TTC549 (cell line): ENCODE measurements at regions not wholly inside any gene's neighbourhood (a gene's known extent, or its start where the extent isn't known, plus 50 kb on each side); places are given as distances from the start of the nearest gene placed in this dataset.
"Not testable (repeated sequence)": the region's sequence is repeated elsewhere in the genome, so short reads cannot be mapped to it uniquely, and the experiment has no call there.

Experiments
- FAIRE-seq: peaks from 2 replicates; lab custom pipeline; 2012; peaks lifted over from hg19 to GRCh38; lab: Jason Lieb, UNC

DNA sequence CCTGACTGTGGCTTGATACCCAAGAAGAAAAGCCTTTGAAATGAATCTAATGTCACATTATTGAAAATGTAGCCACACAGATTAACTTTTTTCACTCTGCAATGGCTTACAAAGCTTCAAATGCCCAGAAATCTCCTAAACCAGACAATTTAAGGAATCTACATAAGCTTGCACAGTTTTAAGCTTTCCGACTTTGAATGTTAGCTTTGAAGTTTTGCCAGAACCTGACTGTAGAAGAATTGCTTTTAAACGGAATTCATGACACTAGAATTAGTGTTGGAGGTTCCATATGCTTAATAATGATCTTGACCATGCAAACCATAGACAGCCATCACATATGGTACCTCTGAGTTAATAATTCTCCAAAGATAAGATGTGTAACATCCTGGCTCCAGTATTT is 798.5 kb upstream of the EPHA7 start:
- no peak for FAIRE-seq

DNA sequence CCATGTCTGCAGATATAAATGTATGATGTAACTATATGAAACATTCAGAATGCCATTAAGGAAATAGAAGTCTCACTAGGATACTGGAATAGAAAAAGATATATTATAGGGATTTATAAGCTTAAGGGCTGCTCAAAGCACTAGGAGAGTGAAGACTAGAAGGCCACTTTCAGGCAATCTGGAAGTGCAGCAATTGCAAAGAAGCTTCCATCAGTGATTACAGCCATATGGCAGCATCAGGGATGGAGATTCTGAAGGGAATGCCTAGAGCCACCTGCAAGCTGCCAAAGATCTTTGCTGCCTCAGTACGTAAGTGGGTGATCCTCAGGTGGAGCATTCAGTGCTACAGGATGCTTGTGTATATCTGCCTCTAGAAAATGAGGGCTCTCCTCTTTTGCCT is 796.2 kb upstream of the EPHA7 start:
- FAIRE-seq: no peak

DNA sequence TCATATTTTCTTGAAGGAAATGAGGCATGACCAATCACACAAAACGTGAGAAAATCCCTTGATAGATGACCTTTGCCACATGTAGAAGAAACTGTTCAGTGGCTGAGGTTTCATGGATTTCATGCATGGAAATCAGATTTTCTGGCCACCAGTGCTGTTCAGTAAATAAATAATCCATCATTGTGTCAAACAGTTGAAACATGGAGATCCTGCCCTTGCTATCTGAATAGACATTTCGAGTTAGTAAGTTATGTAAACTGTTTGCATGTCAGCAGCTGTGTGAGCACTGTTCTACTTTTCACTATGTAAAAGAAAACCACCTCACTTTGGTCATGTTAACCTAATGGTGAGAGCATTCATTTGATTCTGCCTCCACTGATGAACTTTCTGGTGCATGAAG is 793.9 kb upstream of the EPHA7 start:
- no peak for FAIRE-seq

DNA sequence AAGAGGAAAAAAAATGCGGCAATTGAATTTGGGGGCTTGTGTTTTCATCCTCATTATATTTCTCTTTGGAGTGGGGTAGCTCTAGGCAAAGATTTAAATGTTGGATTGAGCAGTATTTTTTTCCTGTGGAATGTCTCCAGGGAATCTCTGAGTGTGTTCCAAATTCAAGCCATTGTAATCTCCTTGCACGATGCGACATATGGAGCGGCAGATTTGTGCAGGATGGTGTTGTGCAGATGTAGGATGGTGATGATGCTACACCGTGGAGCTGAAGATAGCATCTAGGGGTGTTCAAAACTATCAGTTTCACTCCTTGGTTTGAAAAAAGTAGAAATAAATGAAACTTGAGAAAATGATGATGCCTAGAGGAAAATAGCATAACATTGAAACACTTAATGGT is 777.5 kb upstream of the EPHA7 start:
- no peak for FAIRE-seq

DNA sequence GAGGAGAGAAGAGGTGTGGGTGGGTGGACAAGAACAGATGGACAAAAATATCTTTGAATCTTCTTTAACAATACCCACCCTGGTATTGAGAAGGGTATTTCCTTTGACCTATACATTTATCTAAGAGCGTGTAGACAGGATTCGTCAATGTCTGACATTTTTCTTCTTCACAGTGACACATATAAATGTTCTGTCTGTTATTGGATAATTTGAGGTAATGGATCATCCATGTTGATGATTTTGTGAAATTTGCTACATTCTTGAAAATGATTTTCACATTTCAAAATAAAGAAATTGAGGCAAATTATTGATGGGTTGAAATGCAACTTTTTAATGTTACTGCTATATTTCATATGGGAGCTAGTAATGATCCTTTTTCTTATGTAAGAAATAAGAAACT is 770.7 kb upstream of the EPHA7 start:
- no peak for FAIRE-seq

DNA sequence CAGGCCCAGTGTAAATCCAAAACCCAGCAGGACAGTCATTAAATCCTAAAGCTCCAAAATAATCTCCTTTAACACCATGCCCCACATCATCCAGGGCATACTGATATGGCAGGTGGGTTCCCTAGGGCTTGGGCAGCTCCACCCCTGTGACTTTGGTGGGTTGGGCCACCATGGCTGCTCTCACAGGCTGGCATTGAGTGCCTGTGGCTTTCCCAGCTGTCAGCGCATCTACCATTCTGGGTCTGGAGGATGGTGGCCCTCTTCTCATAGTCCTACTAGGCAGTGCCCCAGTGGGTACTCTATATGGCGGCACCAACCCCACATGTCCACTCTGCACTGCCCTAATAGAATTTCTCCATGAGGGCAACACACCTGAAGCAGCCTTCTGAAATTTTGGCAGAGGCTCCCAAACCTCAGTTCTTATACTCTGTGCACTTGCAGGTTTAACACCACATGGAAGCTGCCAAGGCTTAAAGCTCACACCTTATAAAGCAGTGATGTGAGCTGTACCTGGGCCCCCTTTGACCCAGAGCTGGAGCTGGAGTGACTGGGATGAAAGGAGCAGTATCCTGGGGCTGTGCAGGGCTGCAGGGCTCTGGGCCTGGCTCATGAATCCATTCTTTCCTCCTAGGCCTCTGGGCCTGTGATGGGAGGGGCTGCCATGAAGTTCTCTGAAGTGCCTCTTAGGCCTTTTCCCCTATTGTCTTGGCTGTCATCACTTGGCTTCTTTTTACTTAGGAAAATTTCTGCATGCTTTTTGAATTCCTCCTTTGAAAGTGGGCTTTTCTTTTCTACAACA is 765.5 kb upstream of the EPHA7 start:
- no peak for FAIRE-seq

DNA sequence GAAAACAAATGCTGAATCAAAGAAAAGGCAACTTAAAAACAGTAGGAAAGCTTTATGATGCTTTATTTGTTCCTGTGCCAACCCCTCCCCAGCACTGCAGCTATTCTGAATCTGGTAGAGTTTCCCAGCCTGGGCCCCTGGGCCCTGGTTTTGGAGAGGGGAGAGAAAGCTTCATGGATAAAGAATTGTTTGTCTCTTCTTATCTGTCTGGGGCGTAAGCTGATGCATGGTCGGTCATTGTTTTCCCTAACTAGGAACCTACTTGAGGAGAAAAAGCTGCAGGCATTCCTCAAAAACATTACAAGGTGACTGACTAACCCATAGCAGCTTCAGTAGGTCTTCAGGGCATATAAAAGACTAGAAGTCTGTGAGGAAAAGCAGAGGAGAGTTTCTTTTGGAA is 758.1 kb upstream of the EPHA7 start:
- no peak for FAIRE-seq

DNA sequence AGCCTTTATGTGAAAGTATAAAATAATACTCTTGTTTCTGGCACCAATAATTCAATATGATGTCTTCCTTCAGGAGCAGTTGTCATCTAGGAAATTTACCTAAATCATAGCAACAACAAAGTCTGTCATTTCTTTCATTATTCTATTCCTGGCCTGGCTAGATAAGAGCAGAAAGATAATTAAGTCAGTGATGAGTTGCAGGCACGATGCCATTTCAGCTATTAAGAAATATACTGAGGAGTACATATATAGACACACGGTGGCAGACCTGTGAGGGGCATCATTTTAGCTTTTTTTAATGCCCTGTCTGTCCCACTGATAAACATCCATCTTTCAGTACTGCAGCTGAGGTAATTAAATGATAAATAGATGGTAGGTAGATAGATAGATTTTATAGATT is 756.1 kb upstream of the EPHA7 start:
- no peak for FAIRE-seq

DNA sequence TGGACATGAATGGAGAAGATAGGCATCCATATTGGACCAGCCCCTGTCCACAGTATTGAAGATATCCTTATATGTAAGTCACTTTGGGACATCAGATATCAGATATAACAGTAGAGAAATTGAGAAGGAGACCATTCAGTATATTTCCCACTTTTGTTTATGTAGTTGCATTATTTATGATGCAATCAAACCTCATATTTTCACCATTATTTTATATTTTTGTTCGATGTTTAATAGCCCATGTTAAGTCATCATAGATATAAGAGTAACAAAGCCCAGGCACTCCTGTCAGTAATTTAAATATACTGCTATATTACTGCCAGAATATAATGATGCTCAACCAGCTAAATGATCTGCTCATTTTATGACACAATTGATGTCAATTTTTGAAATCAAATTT is 744.5 kb upstream of the EPHA7 start:
- FAIRE-seq: no peak

DNA sequence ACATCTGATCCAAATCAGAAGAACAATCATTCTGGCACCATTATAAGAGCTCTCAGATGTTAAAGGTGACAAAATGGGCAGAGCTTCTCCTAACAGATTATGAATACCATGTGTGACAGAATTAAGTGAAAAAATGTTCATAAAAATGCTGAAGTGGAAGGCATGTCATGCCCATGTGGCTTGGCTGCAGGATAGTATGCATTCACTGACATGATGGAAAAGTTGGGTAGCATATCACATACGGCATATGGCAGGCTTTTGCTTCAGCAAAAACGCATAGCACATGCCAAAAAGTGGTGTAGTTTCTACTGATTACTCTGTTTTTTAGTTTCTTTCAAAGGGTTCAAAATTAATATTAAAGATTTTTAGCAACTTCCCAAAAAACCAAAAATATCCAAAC is 731.5 kb upstream of the EPHA7 start:
- no peak for FAIRE-seq

DNA sequence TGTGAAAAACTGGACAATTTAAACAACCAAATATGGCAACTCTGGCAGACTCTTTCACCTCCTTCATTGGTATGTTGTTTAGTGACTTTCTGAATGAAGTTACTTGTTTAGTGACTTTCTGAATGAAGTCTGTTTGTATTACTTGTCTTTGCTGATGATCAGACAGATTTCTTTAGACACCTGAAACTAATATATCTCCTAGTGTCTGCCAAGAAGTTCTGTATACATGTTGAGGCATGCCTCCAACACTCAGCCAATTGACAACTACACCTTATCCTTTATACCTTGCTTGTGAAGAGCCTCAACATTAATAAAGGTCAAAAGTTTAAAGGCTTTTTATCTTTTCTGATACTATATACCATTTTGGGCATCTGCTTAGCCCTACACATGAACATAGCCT is 725.4 kb upstream of the EPHA7 start:
- FAIRE-seq: no peak

DNA sequence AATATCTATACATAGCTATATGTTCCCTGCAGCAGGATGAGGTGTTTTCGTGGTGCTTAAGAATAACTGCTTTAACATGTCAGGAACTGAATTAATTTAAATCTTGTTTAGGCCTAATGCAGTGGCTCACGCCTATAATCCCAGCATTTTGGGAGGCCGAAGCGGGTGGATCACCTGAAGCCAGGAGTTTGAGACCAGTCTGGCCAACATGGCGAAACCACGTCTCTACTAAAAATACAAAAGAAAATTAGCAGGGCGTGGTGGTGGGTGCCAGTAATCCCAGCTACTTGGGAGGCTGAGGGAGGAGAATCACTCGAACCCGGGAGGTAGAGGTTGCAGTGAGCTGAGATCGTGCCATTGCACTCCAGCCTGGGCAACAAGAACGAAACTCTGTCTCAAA is 717.8 kb upstream of the EPHA7 start:
- FAIRE-seq: not testable (repeated sequence)

DNA sequence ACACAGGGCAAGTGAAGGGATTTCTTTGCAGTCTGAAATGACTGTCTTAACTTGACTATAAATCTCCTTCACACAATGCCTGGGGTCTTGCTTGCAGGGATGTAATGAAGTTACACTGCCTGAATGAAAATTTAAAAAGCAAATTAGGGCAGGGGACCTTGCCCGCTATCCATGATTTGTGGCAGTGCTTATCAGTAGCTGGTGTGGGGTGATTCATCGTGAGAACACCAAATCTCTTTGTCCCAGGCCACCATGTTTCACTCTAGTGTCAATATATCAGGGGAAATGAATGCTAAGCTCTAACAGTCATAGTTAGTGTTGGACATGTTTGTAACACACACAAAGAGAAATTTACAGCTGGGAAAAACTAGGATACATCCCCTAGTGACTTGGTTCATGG is 713.7 kb upstream of the EPHA7 start:
- FAIRE-seq: no peak

DNA sequence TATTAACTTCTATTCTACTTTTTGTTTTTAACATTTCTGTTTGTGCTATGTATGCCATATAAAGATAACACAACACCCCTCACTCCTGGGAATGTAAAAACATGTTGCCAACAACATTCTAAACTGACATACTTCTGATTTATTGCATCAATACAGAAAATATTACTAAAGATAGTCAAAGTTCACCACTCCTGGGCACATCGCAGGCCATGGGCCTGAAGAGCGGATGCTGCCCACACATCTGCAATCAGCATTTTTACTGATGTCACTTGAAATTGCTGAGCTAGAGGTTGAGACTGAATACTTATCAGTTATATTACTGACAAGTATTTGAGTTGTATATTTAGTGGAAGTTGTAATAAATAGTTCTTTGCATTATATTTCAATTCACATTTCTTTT is 711.9 kb upstream of the EPHA7 start:
- FAIRE-seq: no peak

DNA sequence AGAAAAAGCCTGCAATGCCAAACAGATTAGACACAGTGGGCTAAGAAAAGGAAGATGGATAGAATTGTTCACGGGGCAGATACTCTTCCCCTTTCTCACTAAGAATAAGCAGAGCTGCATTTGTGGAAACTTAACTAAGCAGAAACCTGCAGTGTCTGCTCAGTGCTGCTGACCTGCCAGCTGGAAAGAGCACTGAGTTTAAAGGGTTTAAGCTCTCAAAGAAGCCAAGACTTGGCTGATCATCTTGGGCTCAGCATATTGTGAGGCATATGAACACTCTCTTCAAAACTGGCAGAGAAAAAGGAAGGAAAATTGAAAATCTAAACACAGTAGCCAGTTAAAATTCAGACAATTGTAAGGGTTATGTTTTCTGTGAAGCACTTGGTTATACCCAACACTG is 711.1 kb upstream of the EPHA7 start:
- FAIRE-seq: no peak

DNA sequence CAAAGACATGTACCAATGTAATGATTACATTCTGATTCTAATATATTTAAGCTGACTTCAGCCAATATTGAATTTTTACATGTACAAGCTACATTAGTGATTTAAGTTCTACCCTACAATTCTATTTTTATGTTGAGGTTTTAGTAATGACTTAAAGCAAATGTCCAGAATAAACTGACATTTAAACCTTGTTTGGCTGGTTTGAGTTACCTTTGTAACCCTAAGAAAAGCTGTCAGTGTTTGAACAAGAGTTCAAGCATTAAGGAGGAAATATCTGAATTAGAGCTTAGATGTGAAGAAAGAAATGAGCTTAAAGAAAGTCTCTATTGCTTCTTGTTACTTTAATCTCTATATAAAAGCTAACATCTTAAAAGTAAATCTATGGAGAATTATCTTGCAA is 710.6 kb upstream of the EPHA7 start:
- no peak for FAIRE-seq

DNA sequence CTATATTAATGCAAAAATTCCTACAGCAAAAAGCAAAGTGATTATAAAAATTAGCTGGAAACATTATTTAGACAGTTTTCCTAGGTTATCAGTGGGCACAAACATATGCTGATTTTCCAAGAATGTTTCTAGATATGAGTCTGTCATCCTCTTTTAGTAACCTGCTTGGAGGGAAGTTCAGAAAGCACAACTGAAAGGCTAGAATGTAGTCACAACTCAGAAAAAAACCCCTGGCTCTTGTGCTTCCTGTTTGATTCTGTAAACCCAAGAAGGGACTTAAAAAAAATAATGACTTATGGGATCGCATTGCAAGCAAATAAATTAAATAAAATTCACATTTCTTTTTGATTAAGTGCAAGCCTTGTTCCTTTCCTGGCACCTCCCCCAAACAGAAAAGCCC is 708.4 kb upstream of the EPHA7 start:
- no peak for FAIRE-seq

DNA sequence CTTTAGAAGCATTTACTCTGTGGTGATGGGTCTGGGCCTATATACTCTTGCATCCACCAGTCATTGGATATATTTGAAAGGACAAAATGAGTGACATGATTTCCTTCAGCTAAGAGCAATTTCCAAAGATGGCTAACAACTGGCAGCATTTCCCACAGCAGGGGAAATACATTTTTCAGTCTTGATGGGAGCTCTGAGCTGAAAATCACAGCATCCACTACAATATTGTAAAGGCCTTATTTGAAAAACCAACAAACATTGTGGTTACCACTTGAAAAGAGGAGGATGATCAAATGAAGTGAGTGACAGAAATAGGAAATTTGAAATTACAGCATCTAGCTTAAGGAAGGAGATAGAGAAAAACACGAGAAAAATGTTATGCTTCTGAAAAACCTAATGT is 705.0 kb upstream of the EPHA7 start:
- no peak for FAIRE-seq

DNA sequence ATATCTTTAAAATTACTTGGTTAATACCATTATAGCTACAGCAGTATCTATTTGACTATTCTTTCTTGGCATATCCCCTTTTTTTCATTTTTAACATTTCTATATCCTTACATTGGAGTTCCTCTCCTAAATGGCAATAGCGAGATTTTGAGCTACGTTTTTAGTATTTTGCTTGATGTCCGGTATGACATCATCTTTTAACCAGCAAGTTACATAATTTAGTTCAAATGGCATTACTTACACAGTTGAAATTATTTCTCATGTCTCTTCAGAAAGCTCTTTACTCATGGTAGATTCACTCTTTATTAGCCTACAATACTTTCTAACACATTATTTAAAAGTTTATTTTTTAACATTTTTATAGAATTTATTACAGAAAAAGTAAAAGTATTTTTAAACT is 701.7 kb upstream of the EPHA7 start:
- FAIRE-seq: no peak

DNA sequence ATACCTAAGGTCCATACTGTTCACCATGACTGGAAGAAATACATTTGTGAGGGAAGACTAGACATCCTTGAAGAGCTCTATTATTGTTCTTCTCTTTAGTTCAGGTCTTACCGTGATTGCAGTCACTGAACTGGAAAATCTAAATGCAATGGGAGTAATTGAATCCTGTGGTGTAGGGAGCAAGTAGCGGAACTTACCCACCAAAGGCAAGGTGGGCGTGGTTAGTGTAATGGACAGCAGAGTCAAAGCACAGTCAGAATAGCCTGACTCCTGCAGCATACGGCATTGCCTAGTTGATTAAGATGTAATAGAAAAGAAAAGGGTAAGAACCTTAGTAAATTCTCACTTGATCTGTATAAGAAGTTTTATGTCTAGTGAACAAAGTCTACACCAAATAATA is 679.7 kb upstream of the EPHA7 start:
- FAIRE-seq: no peak

DNA sequence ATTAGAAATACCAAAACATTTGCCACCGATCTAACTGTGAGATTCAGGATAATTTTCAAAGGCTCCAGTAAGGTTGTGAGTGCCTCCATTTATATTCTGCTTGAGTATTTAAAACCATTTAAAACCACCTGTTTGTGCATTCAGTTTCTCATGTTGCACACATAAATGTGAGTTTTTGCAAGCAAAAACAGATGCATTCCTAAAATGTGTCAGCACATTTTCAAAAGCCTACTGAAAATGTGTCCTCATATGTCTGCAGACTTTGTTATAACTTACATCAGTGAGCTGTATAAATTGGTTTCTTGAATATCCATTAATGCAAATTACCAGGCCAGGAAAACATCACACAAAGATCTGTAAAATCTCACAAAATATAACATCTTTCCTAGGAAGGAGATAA is 676.6 kb upstream of the EPHA7 start:
- FAIRE-seq: no peak

DNA sequence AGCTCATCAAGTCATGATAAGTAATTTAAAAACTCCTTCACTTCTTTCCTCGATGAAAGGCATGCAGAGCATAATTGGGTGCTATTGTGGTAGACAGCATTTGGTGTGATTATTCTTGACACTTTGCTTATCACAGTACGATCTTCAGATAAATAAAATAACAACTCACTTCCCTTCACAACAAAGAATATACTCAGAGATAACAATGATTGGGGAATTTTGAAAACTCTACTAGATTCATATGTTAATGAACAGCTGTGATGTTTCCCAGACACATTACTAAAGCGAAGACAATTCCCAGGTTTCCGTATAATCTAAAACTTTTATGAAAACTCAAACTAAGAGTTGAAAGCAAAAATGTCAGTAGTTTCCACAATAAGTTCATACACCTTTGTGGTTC is 670.6 kb upstream of the EPHA7 start:
- FAIRE-seq: no peak

DNA sequence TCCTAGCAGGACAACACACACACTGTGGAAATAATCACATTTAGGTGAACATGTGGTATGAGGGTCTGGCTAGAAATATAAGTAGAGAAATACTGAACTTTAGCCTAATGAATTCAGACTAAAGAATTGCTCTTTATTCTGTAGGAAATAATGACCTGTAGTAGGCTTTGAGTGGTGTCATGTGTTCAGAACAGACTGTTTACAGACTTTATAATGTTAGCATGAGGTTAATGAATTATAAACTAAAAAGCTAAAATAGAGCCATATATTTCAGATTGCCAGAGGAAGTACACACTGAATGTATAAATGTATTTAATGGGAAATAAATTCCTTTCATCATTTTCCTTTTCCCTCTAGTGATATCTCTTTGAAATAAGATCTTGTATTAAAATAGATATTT is 669.5 kb upstream of the EPHA7 start:
- FAIRE-seq: no peak

DNA sequence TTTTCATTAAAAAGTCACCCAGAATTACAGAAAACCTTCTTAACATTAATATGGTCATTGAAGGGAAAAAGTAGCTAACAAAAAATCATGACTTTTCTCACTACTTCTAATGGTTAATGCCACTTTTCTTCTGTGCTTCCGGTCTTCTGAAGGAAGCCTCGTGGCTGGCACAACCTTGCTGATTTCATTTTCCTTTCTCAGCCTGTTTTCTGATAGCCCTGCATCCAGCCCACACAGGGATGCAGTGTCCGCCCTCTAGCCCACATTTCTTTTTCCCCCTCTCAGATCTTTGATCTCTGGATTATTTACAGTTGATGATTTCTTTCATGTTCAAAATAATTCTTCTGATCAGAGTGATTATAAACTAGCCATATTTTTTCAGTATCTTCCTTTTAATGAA is 655.4 kb upstream of the EPHA7 start:
- FAIRE-seq: no peak

DNA sequence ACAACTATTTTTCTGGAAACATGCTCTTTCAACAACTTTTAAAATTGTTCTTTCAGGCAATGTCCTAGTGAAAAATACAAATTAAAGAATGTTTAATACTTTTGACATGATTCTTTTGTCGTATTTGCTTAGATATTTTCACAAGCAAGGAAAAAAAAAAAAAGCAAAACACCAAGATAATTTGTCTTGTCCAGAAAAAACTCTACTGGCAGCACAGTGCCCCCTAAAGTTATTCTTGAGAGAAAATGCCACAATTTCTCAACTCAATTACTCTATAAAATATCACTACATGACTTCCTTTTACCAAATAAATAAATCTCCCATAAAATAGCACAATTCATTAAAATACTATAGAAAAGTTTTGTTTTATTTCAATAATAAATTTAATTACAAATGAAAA is 652.5 kb upstream of the EPHA7 start:
- FAIRE-seq: peak; percentile 51
